Endodermal cell (in vitro differentiated cells): ENCODE measurements at regions not wholly inside any gene's neighbourhood (a gene's known extent, or its start where the extent isn't known, plus 50 kb on each side); places are given as distances from the start of the nearest gene placed in this dataset.

Experiments
- DNase-seq: peaks from one replicate; pipeline ENCODE4 v3.0.0-alpha.2; 2017
- H3K27ac ChIP-seq: 2 replicates; pipeline ENCODE4 v1.5.1; 2013; ENCODE audit warnings: mild to moderate bottlenecking, low read depth, low read length, moderate library complexity
- H3K27me3 ChIP-seq: 2 replicates; pipeline ENCODE4 v1.6.1; 2013; ENCODE audit warnings: mild to moderate bottlenecking, low read length, moderate library complexity; ENCODE audit not compliant: insufficient read depth, control insufficient read depth, poor library complexity, severe bottlenecking
- H3K36me3 ChIP-seq: 2 replicates; pipeline ENCODE4 v1.7.0; 2013; ENCODE audit warnings: mild to moderate bottlenecking, low read length, moderate library complexity; ENCODE audit not compliant: control insufficient read depth, insufficient read depth
- H3K4me1 ChIP-seq: one replicate; pipeline ENCODE4 v1.7.0; 2013; ENCODE audit warnings: low read length; ENCODE audit not compliant: control insufficient read depth, insufficient read depth
- H3K4me3 ChIP-seq: 2 replicates; pipeline ENCODE4 v1.5.1; 2013; ENCODE audit warnings: mild to moderate bottlenecking, low read length, moderate library complexity
- H3K9ac ChIP-seq: 2 replicates; pipeline ENCODE4 v1.6.1; 2013; ENCODE audit warnings: mild to moderate bottlenecking, low read length, moderate library complexity; ENCODE audit not compliant: poor library complexity, severe bottlenecking; ENCODE audit errors: extremely low read depth
- H3K9me3 ChIP-seq: 2 replicates; pipeline ENCODE4 v1.6.1; 2013; ENCODE audit warnings: mild to moderate bottlenecking, low read length, moderate library complexity; ENCODE audit not compliant: control insufficient read depth
- H3K27ac Mint-ChIP-seq: 2 replicates; pipeline ENCODE4 v1.8.0; 2020; ENCODE audit warnings: mixed read lengths
- H3K27me3 Mint-ChIP-seq: 2 replicates; pipeline ENCODE4 v1.8.0; 2021; ENCODE audit warnings: mild to moderate bottlenecking, mixed read lengths; ENCODE audit not compliant: insufficient read depth
- H3K36me3 Mint-ChIP-seq: 2 replicates; pipeline ENCODE4 v1.8.0; 2020; ENCODE audit warnings: low read depth, mixed read lengths
- H3K4me1 Mint-ChIP-seq: 2 replicates; pipeline ENCODE4 v1.8.0; 2020; ENCODE audit warnings: mixed read lengths
- H3K4me3 Mint-ChIP-seq: 2 replicates; pipeline ENCODE4 v1.8.0; 2020; ENCODE audit warnings: mild to moderate bottlenecking, moderate library complexity, mixed read lengths
- H3K9me3 Mint-ChIP-seq: 2 replicates; pipeline ENCODE4 v1.8.0; 2020; ENCODE audit warnings: mild to moderate bottlenecking, mixed read lengths
- CTCF ChIP-seq: fragments of 200-600 bp; sonication (generic); conservative IDR thresholded peaks from 2 replicates; pipeline ENCODE4 v1.5.0; 2021; ENCODE audit warnings: antibody characterized with exemption, mild to moderate bottlenecking
- WGBS, 2 experiments: methylation state at CpG; one replicate each; pipeline versions ENCODE4 v1.1.5 to v1.1.7; 2013; ENCODE audit warnings: missing lambda C conversion rate in 2 of 2, mixed read lengths in 1 of 2; ENCODE audit not compliant: insufficient coverage in 1 of 2, insufficient read length in 1 of 2; 5-methylcytosine and 5-hydroxymethylcytosine counted together

- Mint-ChIP-seq H3K27ac (no peak overlapping the region), H3K27me3 (no peaks in the 10 kb centered on the region), H3K4me1 (peaks cover 9% of the 10 kb centered on the region), H3K36me3 (no peaks in the 10 kb centered on the region), H3K9me3 (peaks cover 38% of the 10 kb centered on the region), H3K4me3 (no peak overlapping the region)
- Histone ChIP-seq H3K27me3 (no peaks in the 10 kb centered on the region), H3K36me3 (no peaks in the 10 kb centered on the region), H3K9ac (no peak overlapping the region), H3K4me1 (peaks cover 2% of the 10 kb centered on the region), H3K9me3 (peaks cover 35% of the 10 kb centered on the region), H3K27ac (no peak overlapping the region), H3K4me3 (no peak overlapping the region)
- WGBS, 2 experiments, result 85 to 92% methylated on average over 2 to 3 of the region's 3 CpGs
- no peak for DNase-seq
- no peak for TF ChIP-seq CTCF
These were observed 304.4 kb downstream of the ZEB1 start for GRCh38 chr10:31623466-31623865.

- Mint-ChIP-seq H3K4me3 (no peak overlapping the region), H3K36me3 (no peaks in the 10 kb centered on the region), H3K27ac (no peak overlapping the region), H3K27me3 (no peaks in the 10 kb centered on the region), H3K9me3 (peaks cover 36% of the 10 kb centered on the region), H3K4me1 (peaks cover 9% of the 10 kb centered on the region)
- WGBS, 2 experiments, result 90 to 97% methylated on average over 3 to 6 of the region's 6 CpGs
- no peak overlapping the region for H3K9ac ChIP-seq
- H3K4me3 ChIP-seq, result no peak overlapping the region
- H3K36me3 ChIP-seq, result no peaks in the 10 kb centered on the region
- H3K4me1 ChIP-seq, result peaks cover 2% of the 10 kb centered on the region
- H3K27me3 ChIP-seq, result no peaks in the 10 kb centered on the region
- no peak overlapping the region for H3K27ac ChIP-seq
- peak; percentile 31 for TF ChIP-seq CTCF
- peaks cover 35% of the 10 kb centered on the region for H3K9me3 ChIP-seq
- DNase-seq, result no peak
These were observed 304.0 kb downstream of the ZEB1 start for GRCh38 chr10:31622978-31623377.

- no peaks in the 10 kb centered on the region for H3K36me3 ChIP-seq
- TF ChIP-seq CTCF, result no peak
- no peak for DNase-seq
- Mint-ChIP-seq H3K4me1 (peaks cover 9% of the 10 kb centered on the region), H3K27ac (no peak overlapping the region), H3K36me3 (no peaks in the 10 kb centered on the region), H3K4me3 (no peak overlapping the region), H3K9me3 (peaks cover 29% of the 10 kb centered on the region), H3K27me3 (no peaks in the 10 kb centered on the region)
- no peak overlapping the region for H3K4me3 ChIP-seq
- 91 to 100% methylated on average over 1 of the region's 1 CpG for WGBS, 2 experiments
- H3K4me1 ChIP-seq, result peaks cover 2% of the 10 kb centered on the region
- H3K27ac ChIP-seq, result no peak overlapping the region
- H3K9me3 ChIP-seq, result peaks cover 30% of the 10 kb centered on the region
- H3K27me3 ChIP-seq, result no peaks in the 10 kb centered on the region
- no peak overlapping the region for H3K9ac ChIP-seq
These were observed 302.7 kb downstream of the ZEB1 start for GRCh38 chr10:31621733-31622132.
